NT2/D1 (cell line): ENCODE measurements at regions not wholly inside any gene's neighbourhood (a gene's known extent, or its start where the extent isn't known, plus 50 kb on each side); places are given as distances from the start of the nearest gene placed in this dataset.
"Not testable (repeated sequence)": the region's sequence is repeated elsewhere in the genome, so short reads cannot be mapped to it uniquely, and the experiment has no call there.

Source experiments
- DNase-seq: peaks from one replicate; pipeline ENCODE4 v3.0.0-alpha.2; 2011; ENCODE audit warnings: low read depth, low spot score
- H3K27me3 ChIP-seq: 2 replicates; pipeline ENCODE4 v1.6.0; 2011; ENCODE audit warnings: mild to moderate bottlenecking; ENCODE audit not compliant: insufficient read length, insufficient read depth
- H3K36me3 ChIP-seq: 2 replicates; pipeline ENCODE4 v1.6.1; 2011; ENCODE audit warnings: mild to moderate bottlenecking, low read length, mixed read lengths; ENCODE audit not compliant: insufficient read depth, insufficient read length
- H3K4me1 ChIP-seq: 2 replicates; pipeline ENCODE4 v1.5.1; 2011; ENCODE audit not compliant: insufficient read depth, insufficient read length
- H3K4me3 ChIP-seq: 2 replicates; pipeline ENCODE4 v1.5.1; 2011; ENCODE audit warnings: low read depth; ENCODE audit not compliant: insufficient read length
- H3K9ac ChIP-seq: 2 replicates; pipeline ENCODE4 v1.6.0; 2011; ENCODE audit warnings: low read depth; ENCODE audit not compliant: insufficient read length
- H3K9me3 ChIP-seq: 2 replicates; pipeline ENCODE4 v1.5.1; 2011; ENCODE audit warnings: mild to moderate bottlenecking, low read length; ENCODE audit not compliant: insufficient read depth
- SUZ12 ChIP-seq: IDR thresholded peaks from 2 replicates; pipeline ENCODE4 v1.6.1; 2011; ENCODE audit not compliant: insufficient read length, insufficient read depth; ENCODE audit errors: extremely low read depth
- YY1 ChIP-seq: IDR thresholded peaks from 2 replicates; pipeline ENCODE4 v1.6.1; 2011; ENCODE audit not compliant: insufficient read length, insufficient read depth
- ZNF274 ChIP-seq: IDR thresholded peaks from 2 replicates; pipeline ENCODE4 v1.6.1; 2011; ENCODE audit warnings: mild to moderate bottlenecking, low read depth, low read length

DNA sequence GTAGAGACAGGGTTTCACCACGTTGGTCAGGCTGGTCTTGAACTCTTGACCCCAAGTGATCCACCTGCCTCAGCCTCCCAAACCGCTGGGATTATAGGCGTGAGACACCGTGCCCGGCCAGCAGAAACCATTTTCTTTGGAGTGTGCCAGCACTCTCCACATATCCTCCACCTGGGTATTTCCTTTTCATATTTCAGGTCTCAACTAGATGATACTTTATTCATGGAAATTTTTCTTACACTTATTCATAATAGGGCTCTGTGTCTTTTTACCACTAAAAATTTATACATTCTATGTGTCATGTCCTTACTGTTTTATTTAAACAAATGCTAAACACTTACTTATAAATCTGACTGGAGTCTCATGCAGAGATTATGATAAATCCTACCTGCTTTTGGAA, 305.9 kb downstream of the PCDH20 start:
- no peak overlapping the region for H3K9ac ChIP-seq
- TF ChIP-seq ZNF274 (no peak), YY1 (no peak), SUZ12 (no peak)
- H3K9me3 ChIP-seq = 0 out of 2 replicates have a peak, but pooled peaks cover 4% of the 10 kb centered on the region
- no peak overlapping the region for H3K4me3 ChIP-seq
- DNase-seq = no peak
- no peaks in the 10 kb centered on the region for H3K4me1 ChIP-seq
- no peaks in the 10 kb centered on the region for H3K36me3 ChIP-seq
- no peaks in the 10 kb centered on the region for H3K27me3 ChIP-seq

DNA sequence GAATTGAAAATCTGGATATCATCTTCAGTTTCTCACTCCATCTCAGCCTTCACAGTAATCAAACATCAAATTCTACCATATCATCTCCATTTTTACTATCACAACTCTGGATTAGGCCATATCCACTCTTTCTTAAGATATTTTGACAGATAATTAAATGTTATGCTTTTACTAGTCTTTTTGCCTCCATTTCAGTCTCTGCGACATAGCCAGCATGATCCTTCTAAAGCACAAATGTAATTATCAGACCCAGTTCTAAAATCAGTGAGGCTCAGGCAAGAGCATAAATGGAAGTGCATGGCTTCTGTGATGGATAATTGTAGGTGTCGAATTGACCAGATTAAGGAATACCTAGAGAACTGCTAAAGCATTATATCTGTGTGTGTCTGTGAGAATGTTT, 307.7 kb downstream of the PCDH20 start:
- no peaks in the 10 kb centered on the region for H3K27me3 ChIP-seq
- no peaks in the 10 kb centered on the region for H3K36me3 ChIP-seq
- no peak for TF ChIP-seq YY1
- no peak for TF ChIP-seq ZNF274
- H3K4me3 ChIP-seq = no peak overlapping the region
- H3K9ac ChIP-seq = no peak overlapping the region
- no peak for DNase-seq
- no peaks in the 10 kb centered on the region for H3K9me3 ChIP-seq
- no peaks in the 10 kb centered on the region for H3K4me1 ChIP-seq

DNA sequence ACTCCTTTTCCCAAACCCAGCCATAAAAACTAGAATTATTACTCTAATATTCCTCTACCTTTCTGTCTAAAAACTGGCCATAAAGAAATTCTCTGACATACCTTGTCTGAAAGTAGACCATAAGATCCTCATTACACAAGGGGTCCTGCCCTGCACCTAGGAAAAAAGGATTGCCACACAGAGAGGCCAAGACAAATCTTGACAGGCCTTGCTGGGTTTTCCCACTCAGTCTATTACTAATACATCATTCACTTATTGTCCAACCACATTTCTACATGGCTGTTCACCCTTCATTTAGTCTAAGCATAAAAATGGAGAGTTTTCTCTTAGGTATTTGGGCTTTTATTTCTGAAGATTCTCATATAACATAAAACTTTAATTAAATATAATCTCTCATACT, 319.8 kb downstream of the PCDH20 start:
- TF ChIP-seq ZNF274 (no peak), SUZ12 (no peak), YY1 (no peak)
- H3K4me3 ChIP-seq = no peak overlapping the region
- H3K36me3 ChIP-seq = no peaks in the 10 kb centered on the region
- H3K4me1 ChIP-seq = no peaks in the 10 kb centered on the region
- no peaks in the 10 kb centered on the region for H3K27me3 ChIP-seq
- H3K9me3 ChIP-seq = no peaks in the 10 kb centered on the region
- no peak overlapping the region for H3K9ac ChIP-seq
- DNase-seq = no peak

DNA sequence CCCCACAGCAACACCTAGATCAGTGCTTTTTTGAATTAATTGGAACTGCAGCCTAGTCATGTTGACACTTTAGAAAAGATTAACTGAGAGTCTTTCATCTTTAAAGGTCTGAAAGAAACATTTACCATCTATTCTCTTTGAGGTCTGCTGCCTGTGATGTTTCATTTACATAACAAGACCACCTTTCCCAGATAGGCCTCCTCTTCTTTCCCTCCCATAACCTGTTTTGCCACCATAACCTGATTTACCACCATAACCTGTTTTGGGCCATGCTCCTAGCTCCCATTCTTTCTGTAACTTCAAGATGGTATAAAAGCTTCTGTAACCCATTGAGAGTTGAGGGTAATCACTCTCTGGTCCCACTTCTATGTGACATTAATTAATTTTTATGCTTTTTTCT, 320.8 kb downstream of the PCDH20 start:
- no peak for DNase-seq
- no peaks in the 10 kb centered on the region for H3K36me3 ChIP-seq
- H3K4me3 ChIP-seq = no peak overlapping the region
- no peak overlapping the region for H3K9ac ChIP-seq
- H3K27me3 ChIP-seq = no peaks in the 10 kb centered on the region
- no peaks in the 10 kb centered on the region for H3K4me1 ChIP-seq
- TF ChIP-seq ZNF274 = no peak
- no peak for TF ChIP-seq SUZ12
- TF ChIP-seq YY1 = no peak
- no peaks in the 10 kb centered on the region for H3K9me3 ChIP-seq

DNA sequence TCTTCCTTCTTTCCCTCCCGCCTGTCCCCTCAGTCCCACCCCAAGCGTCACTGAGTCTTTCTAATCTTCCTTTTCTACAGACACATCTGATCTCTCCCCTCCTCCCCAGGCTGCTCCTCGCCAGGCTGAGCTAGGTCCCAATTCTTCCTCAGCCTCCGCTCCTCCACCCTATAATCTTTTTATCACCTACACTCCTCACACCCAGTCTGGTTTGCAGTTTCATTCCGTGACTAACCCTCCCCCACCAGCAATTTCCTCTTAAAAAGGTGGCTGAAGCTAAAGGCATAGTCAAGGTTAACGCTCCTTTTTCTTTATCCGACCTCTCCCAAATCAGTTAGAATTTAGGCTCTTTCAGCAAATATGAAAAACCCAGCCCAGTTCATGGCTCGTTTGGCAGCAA, 325.8 kb downstream of the PCDH20 start:
- not testable (repeated sequence) for H3K4me3 ChIP-seq, H3K27me3 ChIP-seq, DNase-seq, H3K36me3 ChIP-seq, H3K4me1 ChIP-seq, H3K9ac ChIP-seq, H3K9me3 ChIP-seq

DNA sequence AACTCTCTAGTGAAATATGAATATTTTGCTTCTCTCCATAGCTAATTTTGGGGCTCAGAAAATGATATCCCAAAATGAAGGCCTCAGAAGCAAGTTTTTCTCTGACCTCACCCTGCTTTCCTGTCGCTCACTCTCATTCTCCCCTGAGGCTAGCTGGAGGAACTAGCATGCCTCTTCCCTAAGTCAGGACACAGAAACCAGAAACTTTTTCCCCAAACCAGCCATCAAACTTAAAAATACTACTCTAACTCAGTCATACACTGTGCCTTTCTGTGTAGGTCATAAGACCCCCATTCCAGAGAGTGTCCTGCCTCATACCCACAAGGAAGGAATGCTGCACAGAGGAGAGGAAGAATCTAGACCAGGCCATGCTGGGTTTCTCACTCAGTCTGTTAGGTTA, 329.6 kb downstream of the PCDH20 start:
- Histone ChIP-seq H3K9me3 (no peaks in the 10 kb centered on the region; the same call in 1 of the 2 replicates), H3K27me3 (no peaks in the 10 kb centered on the region), H3K4me1 (no peaks in the 10 kb centered on the region), H3K9ac (no peak overlapping the region), H3K4me3 (no peak overlapping the region), H3K36me3 (no peaks in the 10 kb centered on the region)
- TF ChIP-seq YY1 = no peak
- TF ChIP-seq ZNF274 = no peak
- TF ChIP-seq SUZ12 = no peak
- no peak for DNase-seq

DNA sequence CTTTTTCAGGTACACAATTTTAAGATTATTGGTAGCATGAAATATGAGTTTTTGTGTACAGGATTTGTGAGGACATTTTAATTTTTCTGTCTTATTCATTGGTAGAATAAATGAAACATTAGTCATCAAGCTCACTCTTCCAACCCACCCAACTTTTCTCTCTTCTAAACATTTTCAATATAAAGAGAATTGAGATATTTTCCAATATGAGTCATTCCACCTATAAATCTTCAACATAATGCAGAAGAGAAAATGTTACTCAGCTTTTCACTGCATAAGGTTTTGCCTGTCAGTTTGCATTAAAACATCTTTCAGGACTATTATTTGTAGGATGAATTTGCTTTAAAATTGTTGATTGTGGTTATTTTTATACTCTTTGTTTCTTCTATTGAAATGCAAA, 330.7 kb downstream of the PCDH20 start:
- no peaks in the 10 kb centered on the region; the same call in 1 of the 2 replicates for H3K9me3 ChIP-seq
- H3K36me3 ChIP-seq = no peaks in the 10 kb centered on the region
- no peak overlapping the region for H3K9ac ChIP-seq
- H3K4me3 ChIP-seq = no peak overlapping the region
- no peaks in the 10 kb centered on the region for H3K4me1 ChIP-seq
- no peak for TF ChIP-seq YY1
- TF ChIP-seq ZNF274 = no peak
- TF ChIP-seq SUZ12 = no peak
- DNase-seq = no peak
- no peaks in the 10 kb centered on the region for H3K27me3 ChIP-seq

DNA sequence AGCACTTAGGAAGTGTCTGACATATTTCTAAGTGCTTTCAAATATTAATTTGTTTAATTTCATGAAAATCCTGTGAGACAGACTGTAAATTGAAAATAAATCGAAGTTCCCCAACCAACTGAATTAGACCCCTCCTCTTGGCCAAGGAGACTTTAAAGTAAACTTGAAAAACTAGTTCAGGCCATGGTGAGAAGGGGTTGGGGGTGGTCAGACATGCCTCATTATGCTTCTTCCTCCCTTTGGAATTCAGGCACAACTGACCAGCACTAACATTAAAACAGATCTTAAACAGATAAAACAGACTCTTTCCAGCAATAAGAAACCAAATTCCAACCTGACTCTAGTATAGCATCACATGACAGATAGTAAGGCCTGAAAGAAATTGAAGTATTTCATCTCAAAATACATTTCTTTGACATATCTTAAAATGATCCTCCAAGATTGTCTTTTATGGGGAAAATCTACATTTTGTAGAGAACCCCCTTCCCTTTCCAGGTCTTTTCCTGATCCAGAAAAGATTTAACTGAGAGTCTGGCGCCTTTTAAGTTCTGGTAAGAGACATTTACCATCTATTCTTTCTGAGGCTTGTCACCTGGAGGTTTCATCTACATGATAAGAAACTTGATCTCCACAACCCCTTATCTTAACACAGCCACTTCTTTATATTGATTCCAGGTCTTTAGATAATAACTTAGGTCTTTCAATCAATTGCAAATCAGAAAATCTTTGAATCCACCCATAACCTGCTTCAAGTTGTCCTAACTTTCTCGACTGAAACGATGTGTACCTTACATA, 336.5 kb downstream of the PCDH20 start:
- H3K4me1 ChIP-seq = no peaks in the 10 kb centered on the region
- DNase-seq = no peak
- no peak overlapping the region for H3K9ac ChIP-seq
- no peaks in the 10 kb centered on the region; the same call in 1 of the 2 replicates for H3K9me3 ChIP-seq
- TF ChIP-seq ZNF274 (no peak), YY1 (no peak), SUZ12 (no peak)
- H3K27me3 ChIP-seq = no peaks in the 10 kb centered on the region
- no peaks in the 10 kb centered on the region for H3K36me3 ChIP-seq
- H3K4me3 ChIP-seq = no peak overlapping the region
